22Rv1 (cell line): ENCODE measurements at regions not wholly inside any gene's neighbourhood (a gene's known extent, or its start where the extent isn't known, plus 50 kb on each side); places are given as distances from the start of the nearest gene placed in this dataset.

ENCODE experiments used
- H3K27ac ChIP-seq: fragments of 450-650 bp; 2 replicates; pipeline ENCODE4 v1.5.1; 2017
- ZFX ChIP-seq: fragments of 450-650 bp; IDR thresholded peaks from 2 replicates; pipeline ENCODE4 v1.6.1; 2017; ENCODE audit warnings: antibody characterized with exemption, borderline replicate concordance
- TF ChIP-seq, protein P1 (sequence below): fragments of 450-650 bp; IDR thresholded peaks from 2 replicates; pipeline ENCODE4 v1.5.1; 2017; ENCODE audit warnings: mild to moderate bottlenecking

DNA sequence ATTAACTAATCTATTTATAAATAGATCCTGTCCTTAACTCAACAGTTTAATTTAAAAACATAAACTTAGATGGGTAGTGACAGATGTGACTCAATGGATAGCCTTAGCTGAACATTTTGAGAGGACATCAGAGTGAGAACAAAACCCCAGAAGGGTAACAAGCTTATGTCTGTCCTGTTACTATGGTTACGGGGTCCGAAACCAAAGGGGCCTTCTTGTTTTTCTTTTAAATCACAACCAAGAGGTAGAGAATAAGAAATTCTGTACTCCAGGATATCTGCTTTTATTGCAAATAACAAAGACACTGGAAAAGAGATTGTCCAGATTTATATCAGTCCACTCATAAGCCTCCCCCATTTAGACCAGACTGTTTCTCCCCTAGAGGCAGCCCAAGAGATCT, 612.1 kb downstream of the MTRR start:
- H3K27ac ChIP-seq, result no peak overlapping the region
- TF ChIP-seq, protein P1, sequence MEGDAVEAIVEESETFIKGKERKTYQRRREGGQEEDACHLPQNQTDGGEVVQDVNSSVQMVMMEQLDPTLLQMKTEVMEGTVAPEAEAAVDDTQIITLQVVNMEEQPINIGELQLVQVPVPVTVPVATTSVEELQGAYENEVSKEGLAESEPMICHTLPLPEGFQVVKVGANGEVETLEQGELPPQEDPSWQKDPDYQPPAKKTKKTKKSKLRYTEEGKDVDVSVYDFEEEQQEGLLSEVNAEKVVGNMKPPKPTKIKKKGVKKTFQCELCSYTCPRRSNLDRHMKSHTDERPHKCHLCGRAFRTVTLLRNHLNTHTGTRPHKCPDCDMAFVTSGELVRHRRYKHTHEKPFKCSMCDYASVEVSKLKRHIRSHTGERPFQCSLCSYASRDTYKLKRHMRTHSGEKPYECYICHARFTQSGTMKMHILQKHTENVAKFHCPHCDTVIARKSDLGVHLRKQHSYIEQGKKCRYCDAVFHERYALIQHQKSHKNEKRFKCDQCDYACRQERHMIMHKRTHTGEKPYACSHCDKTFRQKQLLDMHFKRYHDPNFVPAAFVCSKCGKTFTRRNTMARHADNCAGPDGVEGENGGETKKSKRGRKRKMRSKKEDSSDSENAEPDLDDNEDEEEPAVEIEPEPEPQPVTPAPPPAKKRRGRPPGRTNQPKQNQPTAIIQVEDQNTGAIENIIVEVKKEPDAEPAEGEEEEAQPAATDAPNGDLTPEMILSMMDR, result no peak
- TF ChIP-seq ZFX, result no peak

- TF ChIP-seq ZFX, result no peak
- TF ChIP-seq, protein P1, result no peak
- no peak overlapping the region for H3K27ac ChIP-seq
These were observed 622.3 kb downstream of the MTRR start for GRCh38 chr5:8491254-8491653.

DNA sequence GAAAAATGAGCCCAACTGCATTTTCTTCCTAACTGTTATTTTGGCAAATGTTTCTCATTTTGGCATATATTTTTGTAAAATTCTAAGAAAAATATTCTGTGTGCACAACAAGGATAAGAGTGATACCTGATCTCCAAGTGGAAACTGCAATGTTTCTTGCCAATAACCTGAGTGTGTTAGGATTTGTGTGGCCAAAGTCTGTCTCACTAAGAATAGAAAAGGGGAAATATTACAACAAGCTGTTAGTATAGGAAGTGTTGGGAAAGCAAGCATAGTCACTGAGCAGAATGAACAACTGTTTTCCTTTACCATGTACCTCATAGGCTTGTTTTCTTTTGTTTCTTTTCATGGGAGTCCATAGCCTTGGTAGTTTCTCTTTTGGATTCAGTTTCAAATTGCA, 624.2 kb downstream of the MTRR start:
- H3K27ac ChIP-seq, result no peak overlapping the region
- TF ChIP-seq ZFX, result no peak

DNA sequence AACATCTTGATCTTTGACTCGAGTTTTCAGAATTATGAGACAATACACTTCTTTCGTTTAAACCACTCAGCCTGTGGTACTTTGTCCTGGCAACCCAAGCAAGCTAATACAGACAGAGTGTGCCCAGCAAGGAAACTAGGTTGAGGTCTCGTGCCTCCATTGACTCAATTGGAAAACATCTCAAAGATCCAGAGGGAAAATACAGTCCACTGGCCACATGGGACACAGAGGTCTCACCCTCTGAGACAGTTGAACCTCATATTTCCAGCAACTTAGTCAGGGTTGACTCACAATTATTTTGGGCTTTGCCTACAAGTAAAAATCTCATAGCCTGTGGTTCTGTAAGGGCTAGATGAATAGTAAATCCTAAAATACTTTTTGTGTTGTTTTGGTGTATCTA, 631.5 kb downstream of the MTRR start:
- H3K27ac ChIP-seq, result no peak overlapping the region
- no peak for TF ChIP-seq ZFX
- TF ChIP-seq, protein P1, result no peak

DNA sequence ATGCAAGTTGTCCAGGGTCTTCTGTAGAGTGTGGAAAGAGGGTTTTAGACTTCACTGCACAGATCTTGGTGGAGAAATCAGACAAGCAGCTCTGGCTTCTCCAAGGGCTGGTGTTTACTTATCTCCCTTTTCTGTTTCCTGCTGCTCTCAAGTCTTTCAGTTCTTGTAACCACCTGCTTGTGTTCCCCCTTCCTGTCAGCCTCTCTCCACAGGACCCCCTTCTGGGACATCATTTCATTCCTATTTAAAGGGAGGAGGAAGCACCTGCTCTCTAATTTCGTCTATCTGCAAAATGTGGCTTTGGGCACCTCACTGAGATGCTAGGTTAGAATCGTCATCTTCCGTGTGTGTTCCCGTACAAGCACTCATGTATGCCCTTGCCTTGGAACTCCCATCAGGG, 636.2 kb downstream of the MTRR start:
- H3K27ac ChIP-seq, result no peak overlapping the region
- TF ChIP-seq ZFX, result no peak
- TF ChIP-seq, protein P1, result no peak

- H3K27ac ChIP-seq, result no peak overlapping the region
- TF ChIP-seq ZFX, result no peak
- TF ChIP-seq, protein P1, result no peak
These were observed 639.3 kb downstream of the MTRR start for GRCh38 chr5:8508231-8508630.

GRCh38 chr5:8516356-8516755, 647.4 kb downstream of the MTRR start:
- TF ChIP-seq, protein P1, result no peak
- no peak for TF ChIP-seq ZFX
- H3K27ac ChIP-seq, result no peak overlapping the region

- TF ChIP-seq, protein P1, result no peak
- TF ChIP-seq ZFX, result no peak
These were observed 648.5 kb downstream of the MTRR start for GRCh38 chr5:8517456-8517855.

More at GRCh38 chr5:8517456-8517855, 648.5 kb downstream of the MTRR start:
- H3K27ac ChIP-seq, result no peak overlapping the region
